ENCODE measurements at regions not wholly inside any gene's neighbourhood (a gene's known extent, or its start where the extent isn't known, plus 50 kb on each side); places are given as distances from the start of the nearest gene placed in this dataset.

DNA sequence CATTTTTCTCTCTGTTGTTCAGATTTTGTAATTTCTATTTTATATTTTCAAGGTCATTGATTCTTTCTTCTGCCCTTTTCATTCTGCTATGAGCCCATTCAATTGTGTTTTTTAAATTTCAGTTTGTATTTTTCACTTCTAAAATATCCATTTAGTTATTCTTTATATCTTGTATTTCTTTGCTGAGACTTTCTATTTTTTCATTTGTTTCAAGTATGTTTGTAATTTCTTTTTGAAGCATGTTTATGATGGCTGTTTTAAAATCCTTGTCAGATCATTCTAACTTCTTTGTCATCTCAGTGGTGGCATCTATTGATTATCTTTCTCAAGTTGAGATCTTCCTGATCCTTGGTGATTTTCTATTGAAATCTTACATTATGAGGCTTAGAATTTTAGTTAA, 157.2 kb upstream of the USP9X start:
- no peak overlapping the region for H2AFZ ChIP-seq (ENCODE audit: insufficient read depth, low read depth, low read length, poor library complexity, severe bottlenecking)
- no peaks in the 10 kb centered on the region for H3K36me3 ChIP-seq (replicated peaks in 1 of 2; ENCODE audit: control insufficient read depth in 1 of 2, insufficient read depth in 2 of 2, low read length in 2 of 2)
- no peak overlapping the region for H3K4me2 ChIP-seq (replicated peaks; ENCODE audit: extremely low read depth, low read length, poor library complexity, severe bottlenecking)
- no peak overlapping the region for H3K4me3 Mint-ChIP-seq
- H3K9ac ChIP-seq (ENCODE audit: insufficient read depth, low read length, poor library complexity, severe bottlenecking) = no peak overlapping the region
- peaks cover 0 to 6% (median 0%) of the 10 kb centered on the region in 3 donors for H3K27me3 Mint-ChIP-seq (ENCODE audit: low read depth in 3 of 3)
- H3K4me3 ChIP-seq (replicated peaks in 1 of 3; ENCODE audit: low read depth in 2 of 3, low read length in 3 of 3) = no peak overlapping the region
- no peaks in the 10 kb centered on the region for H3K36me3 Mint-ChIP-seq
- H3K9me3 Mint-ChIP-seq = peaks cover 5 to 13% (median 11%) of the 10 kb centered on the region in 7 donors
- TF ChIP-seq, protein P1, sequence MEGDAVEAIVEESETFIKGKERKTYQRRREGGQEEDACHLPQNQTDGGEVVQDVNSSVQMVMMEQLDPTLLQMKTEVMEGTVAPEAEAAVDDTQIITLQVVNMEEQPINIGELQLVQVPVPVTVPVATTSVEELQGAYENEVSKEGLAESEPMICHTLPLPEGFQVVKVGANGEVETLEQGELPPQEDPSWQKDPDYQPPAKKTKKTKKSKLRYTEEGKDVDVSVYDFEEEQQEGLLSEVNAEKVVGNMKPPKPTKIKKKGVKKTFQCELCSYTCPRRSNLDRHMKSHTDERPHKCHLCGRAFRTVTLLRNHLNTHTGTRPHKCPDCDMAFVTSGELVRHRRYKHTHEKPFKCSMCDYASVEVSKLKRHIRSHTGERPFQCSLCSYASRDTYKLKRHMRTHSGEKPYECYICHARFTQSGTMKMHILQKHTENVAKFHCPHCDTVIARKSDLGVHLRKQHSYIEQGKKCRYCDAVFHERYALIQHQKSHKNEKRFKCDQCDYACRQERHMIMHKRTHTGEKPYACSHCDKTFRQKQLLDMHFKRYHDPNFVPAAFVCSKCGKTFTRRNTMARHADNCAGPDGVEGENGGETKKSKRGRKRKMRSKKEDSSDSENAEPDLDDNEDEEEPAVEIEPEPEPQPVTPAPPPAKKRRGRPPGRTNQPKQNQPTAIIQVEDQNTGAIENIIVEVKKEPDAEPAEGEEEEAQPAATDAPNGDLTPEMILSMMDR (IDR thresholded peaks at IDR 0.05) = no peak
- peaks cover 4 to 12% of the 10 kb centered on the region in 2 donors for H3K9me3 ChIP-seq (replicated peaks in 1 of 2; ENCODE audit: control insufficient read depth in 1 of 2, insufficient read depth in 1 of 2, low read length in 2 of 2)
- intact Hi-C loops (cut with micrococcal nuclease) = no loop called here
- peaks cover 10 to 12% of the 10 kb centered on the region in 2 donors for H3K4me1 ChIP-seq (ENCODE audit: control insufficient read depth in 1 of 2, insufficient read depth in 2 of 2, low read length in 2 of 2)
- H4K20me1 ChIP-seq (ENCODE audit: insufficient read depth, low read length) = no peaks in the 10 kb centered on the region
- no peak for DNase-seq
- H3K4me1 Mint-ChIP-seq = peaks cover 11% of the 10 kb centered on the region
- no peak overlapping the region for H3K27ac ChIP-seq (ENCODE audit: low read depth in 1 of 2, low read length in 2 of 2)
- no peaks in the 10 kb centered on the region for H3K79me2 ChIP-seq (ENCODE audit: insufficient read depth, low read length)
- H3K27me3 ChIP-seq (ENCODE audit: control insufficient read depth in 2 of 2, insufficient read depth in 2 of 2, low read length in 2 of 2) = no peaks in the 10 kb centered on the region
- H3K27ac Mint-ChIP-seq = no peak overlapping the region

GRCh38 chrX:40931921-40932320, 153.3 kb upstream of the USP9X start:
- Mint-ChIP-seq H3K27ac (peak overlapping the region in 3 of 7 donors; percentile 20 to 57 (median 44)), H3K4me1 (peaks cover 29% of the 10 kb centered on the region), H3K36me3 (no peaks in the 10 kb centered on the region), H3K4me3 (no peak overlapping the region), H3K9me3 (peaks cover 5 to 13% (median 11%) of the 10 kb centered on the region in 7 donors), H3K27me3 (ENCODE audit: low read depth in 3 of 3) (peaks cover 0 to 2% (median 0%) of the 10 kb centered on the region in 3 donors)
- H3K4me1 ChIP-seq (ENCODE audit: control insufficient read depth in 1 of 2, insufficient read depth in 2 of 2, low read length in 2 of 2) = peaks cover 22 to 27% of the 10 kb centered on the region in 2 donors
- no peak overlapping the region for H3K4me2 ChIP-seq (replicated peaks; ENCODE audit: extremely low read depth, low read length, poor library complexity, severe bottlenecking)
- TF ChIP-seq, protein P1 (IDR thresholded peaks at IDR 0.05) = no peak
- no peak overlapping the region for H3K9ac ChIP-seq (ENCODE audit: insufficient read depth, low read length, poor library complexity, severe bottlenecking)
- H3K36me3 ChIP-seq (replicated peaks in 1 of 2; ENCODE audit: control insufficient read depth in 1 of 2, insufficient read depth in 2 of 2, low read length in 2 of 2) = no peaks in the 10 kb centered on the region
- H4K20me1 ChIP-seq (ENCODE audit: insufficient read depth, low read length) = no peaks in the 10 kb centered on the region
- peaks cover 4 to 12% of the 10 kb centered on the region in 2 donors for H3K9me3 ChIP-seq (replicated peaks in 1 of 2; ENCODE audit: control insufficient read depth in 1 of 2, insufficient read depth in 1 of 2, low read length in 2 of 2)
- no CpG with 5 or more reads among the region's 2 CpGs for WGBS (ENCODE audit: insufficient coverage)
- no peaks in the 10 kb centered on the region for H3K27me3 ChIP-seq (ENCODE audit: control insufficient read depth in 2 of 2, insufficient read depth in 2 of 2, low read length in 2 of 2)
- DNase-seq = no peak
- no peak overlapping the region for H2AFZ ChIP-seq (ENCODE audit: insufficient read depth, low read depth, low read length, poor library complexity, severe bottlenecking)
- no peaks in the 10 kb centered on the region for H3K79me2 ChIP-seq (ENCODE audit: insufficient read depth, low read length)
- no peak overlapping the region for H3K27ac ChIP-seq (ENCODE audit: low read depth in 1 of 2, low read length in 2 of 2)
- intact Hi-C loops (cut with micrococcal nuclease) = no loop called here
- no peak overlapping the region for H3K4me3 ChIP-seq (replicated peaks in 1 of 3; ENCODE audit: low read depth in 2 of 3, low read length in 3 of 3)
